ENCODE measurements at regions not wholly inside any gene's neighbourhood (a gene's known extent, or its start where the extent isn't known, plus 50 kb on each side); places are given as distances from the start of the nearest gene placed in this dataset.

- TF ChIP-seq CTCF (IDR thresholded peaks at IDR 0.05; ENCODE audit: low read depth, low read length) (no peak), EZH2phosphoT487 (IDR thresholded peaks at IDR 0.05; ENCODE audit: low read depth) (no peak)
These were observed 67.9 kb downstream of the METRNL start for GRCh38 chr17:83147280-83147679.

Measured in OCI-LY3 (cell line).